SK-N-SH (cell line): ENCODE measurements at regions not wholly inside any gene's neighbourhood (a gene's known extent, or its start where the extent isn't known, plus 50 kb on each side); places are given as distances from the start of the nearest gene placed in this dataset.
"Not testable (repeated sequence)": the region's sequence is repeated elsewhere in the genome, so short reads cannot be mapped to it uniquely, and the experiment has no call there.

Experiments
- CTCF ChIA-PET: fragments of 300-600, 350-600 bp; formaldehyde crosslinking; extraction: SDS; loops from one replicate; lab custom pipeline; 2021; lab: Yijun Ruan, JAX
- POLR2A ChIA-PET: fragments of 350-600 bp; sonication (Branson Sonifier 250); formaldehyde crosslinking; extraction: SDS; loops from one replicate; lab custom pipeline; 2020; ENCODE audit warnings: antibody characterized with exemption, inconsistent platforms; lab: Yijun Ruan, JAX
- DNase-seq: peaks from one replicate; pipeline ENCODE4 v3.0.0; 2012
- H2AFZ ChIP-seq: fragments of 200-600 bp; sonication (generic); 2 replicates; pipeline ENCODE4 v1.8.1; 2016; ENCODE audit warnings: antibody characterized with exemption, mild to moderate bottlenecking, low read depth
- H3F3A ChIP-seq: fragments of 200-600 bp; sonication (generic); replicated peaks from 2 replicates; pipeline ENCODE3; 2016; ENCODE audit warnings: antibody characterized with exemption, mild to moderate bottlenecking; ENCODE audit not compliant: insufficient read depth
- H3K27ac ChIP-seq, 2 experiments: fragments of 200-500 bp in 1 of 2; fragments of 200-600 bp in 1 of 2; sonication (Bioruptor generic) in 1 of 2; sonication (generic), shearing (Covaris generic) in 1 of 2; 2 replicates each; pipeline versions ENCODE4 v1.5.1 to v1.6.1; 2014 to 2016; ENCODE audit warnings: low read depth in 2 of 2, inconsistent platforms in 1 of 2, low read length in 1 of 2, mild to moderate bottlenecking in 1 of 2, mixed read lengths in 1 of 2
- H3K27me3 ChIP-seq: fragments of 200-600 bp; sonication (generic), shearing (Covaris generic); 2 replicates; pipeline ENCODE4 v1.6.1; 2016; ENCODE audit warnings: mixed run types; ENCODE audit not compliant: insufficient read depth
- H3K36me3 ChIP-seq, 2 experiments: fragments of 200-500 bp in 1 of 2; fragments of 200-600 bp in 1 of 2; sonication (Bioruptor generic) in 1 of 2; sonication (generic) in 1 of 2; replicated peaks in 1 of 2; 2 replicates each; pipeline versions ENCODE3 to v1.5.1; 2014 to 2016; ENCODE audit warnings: low read length in 1 of 2, mild to moderate bottlenecking in 1 of 2; ENCODE audit not compliant: insufficient read depth in 2 of 2, control insufficient read depth in 1 of 2
- H3K4me1 ChIP-seq, 2 experiments: fragments of 200-500 bp in 1 of 2; fragments of 200-600 bp in 1 of 2; sonication (Bioruptor generic) in 1 of 2; sonication (generic), shearing (Covaris generic) in 1 of 2; 2 replicates each; pipeline versions ENCODE4 v1.5.1 to v1.6.1; 2014 to 2016; ENCODE audit warnings: low read depth in 1 of 2, low read length in 1 of 2, mixed run types in 1 of 2; ENCODE audit not compliant: insufficient read depth in 2 of 2, control insufficient read depth in 1 of 2
- H3K4me2 ChIP-seq: fragments of 200-600 bp; sonication (generic), shearing (Covaris generic); 2 replicates; pipeline ENCODE4 v1.6.1; 2017; ENCODE audit warnings: mixed run types
- H3K4me3 ChIP-seq, 2 experiments: fragments of 200-500 bp in 1 of 2; fragments of 200-600 bp in 1 of 2; sonication (Bioruptor generic) in 1 of 2; sonication (generic), shearing (Covaris generic) in 1 of 2; 2 replicates each; pipeline versions ENCODE4 v1.5.1 to v1.8.1; 2014 to 2016; ENCODE audit warnings: low read depth in 2 of 2, inconsistent platforms in 1 of 2, low read length in 1 of 2, mild to moderate bottlenecking in 1 of 2, mixed read lengths in 1 of 2, moderate library complexity in 1 of 2
- H3K79me2 ChIP-seq: fragments of 200-600 bp; sonication (generic); 2 replicates; pipeline ENCODE4 v1.8.1; 2017; ENCODE audit warnings: mild to moderate bottlenecking; ENCODE audit not compliant: insufficient read depth
- H3K9ac ChIP-seq: fragments of 200-600 bp; sonication (generic); 2 replicates; pipeline ENCODE4 v1.6.1; 2017; ENCODE audit warnings: mixed run types
- H3K9me2 ChIP-seq: fragments of 200-600 bp; sonication (generic); 2 replicates; pipeline ENCODE4 v1.6.1; 2017; ENCODE audit warnings: mixed run types
- H3K9me3 ChIP-seq: fragments of 200-600 bp; sonication (generic); 2 replicates; pipeline ENCODE4 v1.6.1; 2017; ENCODE audit warnings: mixed run types, mild to moderate bottlenecking, moderate library complexity
- H4K20me1 ChIP-seq: fragments of 200-600 bp; sonication (generic); 2 replicates; pipeline ENCODE4 v1.6.1; 2017; ENCODE audit warnings: mild to moderate bottlenecking, mixed run types; ENCODE audit not compliant: insufficient read depth
- ELF1 ChIP-seq: IDR thresholded peaks from 2 replicates; pipeline ENCODE4 v1.4.0; 2012
- EP300 ChIP-seq, 2 experiments: IDR thresholded peaks; 2 replicates each; pipeline versions ENCODE4 v1.4.0 to v1.6.1; 2012; ENCODE audit warnings: borderline replicate concordance in 1 of 2, low read depth in 1 of 2, low read length in 1 of 2
- FOXJ3 ChIP-seq: sonication (generic); formaldehyde crosslinking; IDR thresholded peaks from 2 replicates; pipeline ENCODE4 v1.5.1; 2020; ENCODE audit warnings: mild to moderate bottlenecking, missing genetic modification reagents
- FOXM1 ChIP-seq: IDR thresholded peaks from 2 replicates; pipeline ENCODE4 v1.4.0; 2012; ENCODE audit warnings: low read depth, mild to moderate bottlenecking
- MEF2A ChIP-seq: IDR thresholded peaks from 2 replicates; pipeline ENCODE4 v1.4.0; 2012; ENCODE audit warnings: low read depth, borderline replicate concordance
- MXI1 ChIP-seq: IDR thresholded peaks from 2 replicates; pipeline ENCODE4 v1.6.1; 2012; ENCODE audit warnings: mild to moderate bottlenecking, low read depth, low read length, improper control_type of control experiment
- NRF1 ChIP-seq: IDR thresholded peaks from 2 replicates; pipeline ENCODE4 v1.6.1; 2012; ENCODE audit warnings: low read depth, mild to moderate bottlenecking, low read length
- POLR2AphosphoS5 ChIP-seq: IDR thresholded peaks from 2 replicates; pipeline ENCODE4 v1.6.1; 2012; ENCODE audit warnings: low read depth, low read length
- RCOR1 ChIP-seq: fragments of 150-350 bp; IDR thresholded peaks from 2 replicates; pipeline ENCODE4 v1.6.1; 2017; ENCODE audit warnings: antibody characterized with exemption, low read length
- RXRA ChIP-seq: IDR thresholded peaks from 2 replicates; pipeline ENCODE4 v1.4.0; 2012; ENCODE audit warnings: low read depth, mild to moderate bottlenecking, borderline replicate concordance
- SIN3A ChIP-seq: IDR thresholded peaks from 2 replicates; pipeline ENCODE4 v1.6.1; 2012; ENCODE audit warnings: low read depth, mild to moderate bottlenecking, low read length, moderate library complexity, borderline replicate concordance
- SMC3 ChIP-seq: IDR thresholded peaks from 2 replicates; pipeline ENCODE4 v1.6.1; 2012; ENCODE audit warnings: low read depth, low read length, improper control_type of control experiment
- TCF12 ChIP-seq: IDR thresholded peaks from 2 replicates; pipeline ENCODE4 v1.4.0; 2012
- TEAD4 ChIP-seq: IDR thresholded peaks from 2 replicates; pipeline ENCODE4 v1.4.0; 2012; ENCODE audit warnings: mild to moderate bottlenecking, borderline replicate concordance; ENCODE audit not compliant: insufficient read depth
- WGBS: methylation state at CpG from one replicate; pipeline ENCODE4 v1.1.6; 2017; ENCODE audit warnings: low lambda C conversion rate; 5-methylcytosine and 5-hydroxymethylcytosine counted together
- TF ChIP-seq, protein P1 (sequence below): IDR thresholded peaks from 2 replicates; pipeline ENCODE4 v1.6.1; 2012; ENCODE audit warnings: mild to moderate bottlenecking, low read depth, low read length, moderate library complexity
- TF ChIP-seq, protein P2 (sequence below): fragments of 150-350 bp; IDR thresholded peaks from 2 replicates; pipeline ENCODE4 v1.6.1; 2017; ENCODE audit warnings: antibody characterized with exemption, low read length, low read depth, borderline replicate concordance
- TF ChIP-seq, protein P3 (sequence below): IDR thresholded peaks from 2 replicates; pipeline ENCODE4 v1.4.0; 2012; ENCODE audit warnings: low read depth
- TF ChIP-seq, protein P4 (sequence below): fragments of 150-350 bp; IDR thresholded peaks from 2 replicates; pipeline ENCODE4 v1.6.1; 2016; ENCODE audit warnings: mild to moderate bottlenecking, low read depth, low read length

DNA sequence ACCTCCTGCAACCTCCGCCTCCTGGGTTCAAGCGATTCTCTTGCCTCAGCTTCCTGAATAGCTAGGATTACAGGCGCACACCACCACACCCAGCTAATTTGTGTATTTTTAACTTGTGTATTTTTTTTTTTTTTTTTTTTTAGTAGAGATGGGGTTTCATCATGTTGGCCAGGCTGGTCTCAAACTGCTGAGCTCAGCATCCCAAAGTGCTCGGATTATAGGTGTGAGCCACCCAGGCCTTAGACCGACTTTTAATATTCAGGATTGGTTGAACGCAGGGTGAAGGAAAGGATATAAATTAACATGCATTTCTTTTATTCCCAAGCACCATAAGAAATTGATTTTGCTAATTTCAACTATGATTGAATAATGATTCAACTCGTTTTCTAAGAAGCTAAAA lies 798.6 kb downstream of the GATA3 start:
- Histone ChIP-seq H3K4me2 (no peak overlapping the region), H3K27ac (no peak overlapping the region), H4K20me1 (no peaks in the 10 kb centered on the region), H2AFZ (no peak overlapping the region), H3K36me3 (no peaks in the 10 kb centered on the region), H3K4me3 (no peak overlapping the region), H3K9me3 (no peaks in the 10 kb centered on the region), H3K9ac (no peak overlapping the region), H3K9me2 (no peaks in the 10 kb centered on the region), H3F3A (no peaks in the 10 kb centered on the region), H3K79me2 (no peaks in the 10 kb centered on the region), H3K27me3 (no peaks in the 10 kb centered on the region), H3K4me1 (no peaks in the 10 kb centered on the region)
- 62% methylated on average over 7 of the region's 7 CpGs for WGBS
- no peak for DNase-seq
- ChIA-PET CTCF (no interaction called here), POLR2A (no interaction called here)
- TF ChIP-seq SIN3A (no peak), RCOR1 (no peak), RXRA (no peak)

DNA sequence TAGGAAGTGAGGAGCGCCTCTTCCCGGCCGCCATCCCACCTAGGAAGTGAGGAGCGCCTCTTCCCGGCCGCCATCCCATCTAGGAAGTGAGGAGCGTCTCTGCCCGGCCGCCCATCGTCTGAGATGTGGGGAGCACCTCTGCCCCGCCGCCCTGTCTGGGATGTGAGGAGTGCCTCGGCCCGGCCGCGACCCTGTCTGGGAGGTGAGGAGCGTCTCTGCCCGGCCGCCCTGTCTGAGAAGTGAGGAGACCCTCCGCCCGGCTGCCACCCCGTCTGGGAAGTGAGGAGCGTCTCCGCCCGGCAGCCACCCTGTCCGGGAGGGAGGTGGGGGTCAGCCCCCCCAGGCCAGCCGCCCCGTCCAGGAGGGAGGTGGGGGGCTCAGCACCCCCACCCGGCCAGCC lies 814.4 kb downstream of the GATA3 start:
- H3K9me3 ChIP-seq, H2AFZ ChIP-seq, H3F3A ChIP-seq, H3K9ac ChIP-seq, H3K27ac ChIP-seq, H3K4me3 ChIP-seq, H3K79me2 ChIP-seq, H3K4me2 ChIP-seq, H4K20me1 ChIP-seq, DNase-seq, H3K9me2 ChIP-seq, H3K27me3 ChIP-seq, CTCF ChIA-PET, POLR2A ChIA-PET, H3K36me3 ChIP-seq, H3K4me1 ChIP-seq: not testable (repeated sequence)
- 87% methylated on average over 3 of the region's 29 CpGs for WGBS

DNA sequence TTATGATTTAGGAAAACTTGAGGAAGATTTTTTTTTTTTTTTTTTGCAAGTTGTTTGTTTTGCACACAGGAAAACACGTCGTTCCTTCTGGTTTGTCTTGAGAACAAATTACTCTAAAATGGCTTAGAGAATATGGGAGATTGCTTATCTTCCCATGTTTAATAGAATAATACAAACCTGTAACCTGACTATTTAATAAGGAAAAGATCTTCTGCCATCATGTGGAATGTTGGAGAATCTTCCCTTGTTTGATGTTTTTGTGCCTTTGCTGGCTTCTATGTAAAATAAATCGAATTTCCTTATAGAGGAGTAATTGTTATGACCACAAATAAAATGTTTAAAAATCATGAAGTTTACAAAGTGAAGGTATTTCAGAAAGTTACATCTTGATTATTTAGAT lies 818.8 kb downstream of the GATA3 start:
- WGBS = 10% methylated on average over 3 of the region's 3 CpGs
- no peaks in the 10 kb centered on the region for H3K27me3 ChIP-seq
- peak overlapping the region in 1 of 2 experiments; percentile 69; a peak in 1 of 4 replicates for H3K27ac ChIP-seq
- CTCF ChIA-PET = interaction anchor here (0.9 to 1.4 kb wide), 7 partner anchors 8 to 820 kb away, joined by 3 to 9 read pairs (median 4); no protein-coding TSS in a partner anchor
- no peaks in the 10 kb centered on the region for H3K36me3 ChIP-seq
- no peaks in the 10 kb centered on the region for H3K79me2 ChIP-seq
- H3K4me1 ChIP-seq = peaks cover 0 to 4% of the 10 kb centered on the region in 2 experiments; a peak in 2 of 4 replicates
- POLR2A ChIA-PET = interaction anchor here (1.3 kb wide), 1 partner anchor 335 kb away, joined by 3 read pairs; no protein-coding TSS in a partner anchor
- no peak overlapping the region for H2AFZ ChIP-seq
- H3K9ac ChIP-seq = no peak overlapping the region
- no peaks in the 10 kb centered on the region for H3K9me2 ChIP-seq
- DNase-seq = peak; percentile 41
- H3F3A ChIP-seq = no peaks in the 10 kb centered on the region
- no peaks in the 10 kb centered on the region for H4K20me1 ChIP-seq
- H3K9me3 ChIP-seq = no peaks in the 10 kb centered on the region
- H3K4me2 ChIP-seq = no peak overlapping the region
- H3K4me3 ChIP-seq = no peak overlapping the region
- TF ChIP-seq, protein P1, sequence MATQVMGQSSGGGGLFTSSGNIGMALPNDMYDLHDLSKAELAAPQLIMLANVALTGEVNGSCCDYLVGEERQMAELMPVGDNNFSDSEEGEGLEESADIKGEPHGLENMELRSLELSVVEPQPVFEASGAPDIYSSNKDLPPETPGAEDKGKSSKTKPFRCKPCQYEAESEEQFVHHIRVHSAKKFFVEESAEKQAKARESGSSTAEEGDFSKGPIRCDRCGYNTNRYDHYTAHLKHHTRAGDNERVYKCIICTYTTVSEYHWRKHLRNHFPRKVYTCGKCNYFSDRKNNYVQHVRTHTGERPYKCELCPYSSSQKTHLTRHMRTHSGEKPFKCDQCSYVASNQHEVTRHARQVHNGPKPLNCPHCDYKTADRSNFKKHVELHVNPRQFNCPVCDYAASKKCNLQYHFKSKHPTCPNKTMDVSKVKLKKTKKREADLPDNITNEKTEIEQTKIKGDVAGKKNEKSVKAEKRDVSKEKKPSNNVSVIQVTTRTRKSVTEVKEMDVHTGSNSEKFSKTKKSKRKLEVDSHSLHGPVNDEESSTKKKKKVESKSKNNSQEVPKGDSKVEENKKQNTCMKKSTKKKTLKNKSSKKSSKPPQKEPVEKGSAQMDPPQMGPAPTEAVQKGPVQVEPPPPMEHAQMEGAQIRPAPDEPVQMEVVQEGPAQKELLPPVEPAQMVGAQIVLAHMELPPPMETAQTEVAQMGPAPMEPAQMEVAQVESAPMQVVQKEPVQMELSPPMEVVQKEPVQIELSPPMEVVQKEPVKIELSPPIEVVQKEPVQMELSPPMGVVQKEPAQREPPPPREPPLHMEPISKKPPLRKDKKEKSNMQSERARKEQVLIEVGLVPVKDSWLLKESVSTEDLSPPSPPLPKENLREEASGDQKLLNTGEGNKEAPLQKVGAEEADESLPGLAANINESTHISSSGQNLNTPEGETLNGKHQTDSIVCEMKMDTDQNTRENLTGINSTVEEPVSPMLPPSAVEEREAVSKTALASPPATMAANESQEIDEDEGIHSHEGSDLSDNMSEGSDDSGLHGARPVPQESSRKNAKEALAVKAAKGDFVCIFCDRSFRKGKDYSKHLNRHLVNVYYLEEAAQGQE = no peak
- TF ChIP-seq FOXM1 (no peak), TCF12 (no peak), EP300 (IDR thresholded peaks at IDR 0.05; ENCODE audit: borderline replicate concordance in 1 of 2, low read depth in 1 of 2, low read length in 1 of 2) (peak in 1 of 2 experiments; percentile 39; a peak in 1 of 4 replicates), SMC3 (peak; percentile 59), ELF1 (no peak), MEF2A (no peak), NRF1 (no peak), SIN3A (no peak), POLR2AphosphoS5 (no peak), RCOR1 (no peak), FOXJ3 (no peak), MXI1 (no peak), TEAD4 (no peak)
- TF ChIP-seq, protein P2, sequence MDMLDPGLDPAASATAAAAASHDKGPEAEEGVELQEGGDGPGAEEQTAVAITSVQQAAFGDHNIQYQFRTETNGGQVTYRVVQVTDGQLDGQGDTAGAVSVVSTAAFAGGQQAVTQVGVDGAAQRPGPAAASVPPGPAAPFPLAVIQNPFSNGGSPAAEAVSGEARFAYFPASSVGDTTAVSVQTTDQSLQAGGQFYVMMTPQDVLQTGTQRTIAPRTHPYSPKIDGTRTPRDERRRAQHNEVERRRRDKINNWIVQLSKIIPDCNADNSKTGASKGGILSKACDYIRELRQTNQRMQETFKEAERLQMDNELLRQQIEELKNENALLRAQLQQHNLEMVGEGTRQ = no peak
- TF ChIP-seq, protein P3, sequence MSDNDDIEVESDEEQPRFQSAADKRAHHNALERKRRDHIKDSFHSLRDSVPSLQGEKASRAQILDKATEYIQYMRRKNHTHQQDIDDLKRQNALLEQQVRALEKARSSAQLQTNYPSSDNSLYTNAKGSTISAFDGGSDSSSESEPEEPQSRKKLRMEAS = no peak
- TF ChIP-seq, protein P4, sequence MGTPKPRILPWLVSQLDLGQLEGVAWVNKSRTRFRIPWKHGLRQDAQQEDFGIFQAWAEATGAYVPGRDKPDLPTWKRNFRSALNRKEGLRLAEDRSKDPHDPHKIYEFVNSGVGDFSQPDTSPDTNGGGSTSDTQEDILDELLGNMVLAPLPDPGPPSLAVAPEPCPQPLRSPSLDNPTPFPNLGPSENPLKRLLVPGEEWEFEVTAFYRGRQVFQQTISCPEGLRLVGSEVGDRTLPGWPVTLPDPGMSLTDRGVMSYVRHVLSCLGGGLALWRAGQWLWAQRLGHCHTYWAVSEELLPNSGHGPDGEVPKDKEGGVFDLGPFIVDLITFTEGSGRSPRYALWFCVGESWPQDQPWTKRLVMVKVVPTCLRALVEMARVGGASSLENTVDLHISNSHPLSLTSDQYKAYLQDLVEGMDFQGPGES = no peak
